Esophagus squamous epithelium (tissue), 5 donors: ENCODE measurements at regions not wholly inside any gene's neighbourhood (a gene's known extent, or its start where the extent isn't known, plus 50 kb on each side); places are given as distances from the start of the nearest gene placed in this dataset.
"Not testable (repeated sequence)": the region's sequence is repeated elsewhere in the genome, so short reads cannot be mapped to it uniquely, and the experiment has no call there.

Experiments used
- DNase-seq: peaks from one replicate; lab custom pipeline; 2025; lab: John Stamatoyannopoulos, UW
- H3K27ac ChIP-seq, 4 donors: fragments of 200-600 bp; sonication (generic); one replicate each; pipeline ENCODE4 v1.5.1; 2016 to 2019; ENCODE audit warnings: mild to moderate bottlenecking in 1 of 4
- H3K27me3 ChIP-seq, 4 donors: fragments of 200-600 bp; sonication (generic); 1 replicate in 3 of 4; 2 replicates in 1 of 4; pipeline versions ENCODE4 v1.5.1 to v1.6.0; 2017 to 2021; ENCODE audit warnings: antibody characterized with exemption in 1 of 4
- H3K36me3 ChIP-seq, 3 donors: fragments of 200-600 bp; sonication (generic); one replicate each; pipeline ENCODE4 v1.5.1; 2016 to 2019
- H3K4me1 ChIP-seq, 3 donors: fragments of 200-600 bp; sonication (generic); one replicate each; pipeline ENCODE4 v1.5.1; 2017 to 2019
- H3K4me3 ChIP-seq, 4 donors: fragments of 200-600 bp; sonication (generic); 1 replicate in 3 of 4; 2 replicates in 1 of 4; pipeline ENCODE4 v1.5.1; 2016 to 2019; ENCODE audit warnings: mild to moderate bottlenecking in 2 of 4, moderate library complexity in 1 of 4
- H3K9me3 ChIP-seq, 3 donors: fragments of 200-600 bp; sonication (generic); one replicate each; pipeline ENCODE4 v1.5.1; 2016 to 2019
- POLR2A ChIP-seq, 4 donors: fragments of 450-650 bp; IDR thresholded peaks; one replicate each; pipeline ENCODE4 v1.6.1; 2017; ENCODE audit warnings: antibody characterized with exemption in 4 of 4, mild to moderate bottlenecking in 4 of 4, moderate library complexity in 3 of 4
- WGBS, 2 donors: methylation state at CpG; one replicate each; pipeline ENCODE4 v1.1.5; 2018; 5-methylcytosine and 5-hydroxymethylcytosine counted together
- intact Hi-C: fragments of 100-400 bp; cut with DNase I; formaldehyde crosslinking; loops from one replicate; pipeline ENCODE4 v1.15.0; 2022
- TF ChIP-seq, protein P1 (sequence below), 6 experiments: fragments of 450-650 bp in 4 of 6; fragments of 200-600 bp in 2 of 6; sonication (generic) in 2 of 6; IDR thresholded peaks; one replicate each; pipeline ENCODE4 v1.5.1; 2016 to 2019; ENCODE audit warnings: antibody characterized with exemption in 6 of 6, mild to moderate bottlenecking in 4 of 6, moderate library complexity in 4 of 6
- donor health status: DM: yes; HTN: yes; CAD: no.

DNA sequence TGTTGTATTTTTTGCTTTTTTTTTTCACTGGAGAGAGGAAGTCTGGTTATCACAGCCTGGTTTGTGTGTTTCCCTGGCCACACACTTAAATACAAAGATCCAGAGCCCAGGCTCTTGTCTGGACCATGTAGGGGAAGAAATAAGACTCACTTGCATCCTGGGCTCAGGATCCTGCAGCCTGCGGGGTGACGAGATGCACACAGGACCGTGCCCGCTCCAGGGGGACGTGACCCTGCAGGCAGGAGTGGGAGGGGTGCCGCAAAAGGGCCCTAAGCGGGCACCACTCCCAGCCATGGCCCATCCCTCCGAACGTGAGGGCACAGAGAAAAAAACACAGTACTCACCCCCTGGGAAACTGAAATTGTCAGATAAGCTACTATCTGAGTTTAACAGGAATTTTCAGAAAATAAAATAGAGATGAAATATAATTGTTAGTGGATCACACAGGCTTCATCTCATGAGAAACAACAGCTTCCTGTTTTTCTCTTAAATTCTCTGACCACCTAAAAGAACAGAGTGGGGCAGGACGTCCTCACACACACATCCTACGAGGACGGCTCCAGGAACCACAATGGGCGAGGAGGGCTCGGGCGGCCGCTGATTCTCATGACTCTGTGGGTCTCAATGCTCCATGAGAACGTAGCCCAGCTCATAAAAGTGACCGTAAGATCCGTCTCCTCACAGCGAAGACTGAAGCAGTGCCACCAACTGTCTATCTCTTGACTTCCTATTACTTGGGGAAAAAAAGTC is 142.6 kb upstream of the ALKAL2 start:
- Histone ChIP-seq H3K36me3 (no peaks in the 10 kb centered on the region), H3K27ac (no peak overlapping the region), H3K4me1 (no peaks in the 10 kb centered on the region), H3K9me3 (no peaks in the 10 kb centered on the region), H3K27me3 (peaks cover 0 to 6% (median 0%) of the 10 kb centered on the region in 4 donors), H3K4me3 (no peak overlapping the region)
- TF ChIP-seq, protein P1, sequence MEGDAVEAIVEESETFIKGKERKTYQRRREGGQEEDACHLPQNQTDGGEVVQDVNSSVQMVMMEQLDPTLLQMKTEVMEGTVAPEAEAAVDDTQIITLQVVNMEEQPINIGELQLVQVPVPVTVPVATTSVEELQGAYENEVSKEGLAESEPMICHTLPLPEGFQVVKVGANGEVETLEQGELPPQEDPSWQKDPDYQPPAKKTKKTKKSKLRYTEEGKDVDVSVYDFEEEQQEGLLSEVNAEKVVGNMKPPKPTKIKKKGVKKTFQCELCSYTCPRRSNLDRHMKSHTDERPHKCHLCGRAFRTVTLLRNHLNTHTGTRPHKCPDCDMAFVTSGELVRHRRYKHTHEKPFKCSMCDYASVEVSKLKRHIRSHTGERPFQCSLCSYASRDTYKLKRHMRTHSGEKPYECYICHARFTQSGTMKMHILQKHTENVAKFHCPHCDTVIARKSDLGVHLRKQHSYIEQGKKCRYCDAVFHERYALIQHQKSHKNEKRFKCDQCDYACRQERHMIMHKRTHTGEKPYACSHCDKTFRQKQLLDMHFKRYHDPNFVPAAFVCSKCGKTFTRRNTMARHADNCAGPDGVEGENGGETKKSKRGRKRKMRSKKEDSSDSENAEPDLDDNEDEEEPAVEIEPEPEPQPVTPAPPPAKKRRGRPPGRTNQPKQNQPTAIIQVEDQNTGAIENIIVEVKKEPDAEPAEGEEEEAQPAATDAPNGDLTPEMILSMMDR (IDR thresholded peaks at IDR 0.05), result no peak
- no peak for TF ChIP-seq POLR2A (IDR thresholded peaks at IDR 0.05)
- intact Hi-C loops, result no loop called here
- DNase-seq, result no peak
- 53 to 67% methylated on average over 13 to 20 of the region's 20 CpGs for WGBS, 2 donors

DNA sequence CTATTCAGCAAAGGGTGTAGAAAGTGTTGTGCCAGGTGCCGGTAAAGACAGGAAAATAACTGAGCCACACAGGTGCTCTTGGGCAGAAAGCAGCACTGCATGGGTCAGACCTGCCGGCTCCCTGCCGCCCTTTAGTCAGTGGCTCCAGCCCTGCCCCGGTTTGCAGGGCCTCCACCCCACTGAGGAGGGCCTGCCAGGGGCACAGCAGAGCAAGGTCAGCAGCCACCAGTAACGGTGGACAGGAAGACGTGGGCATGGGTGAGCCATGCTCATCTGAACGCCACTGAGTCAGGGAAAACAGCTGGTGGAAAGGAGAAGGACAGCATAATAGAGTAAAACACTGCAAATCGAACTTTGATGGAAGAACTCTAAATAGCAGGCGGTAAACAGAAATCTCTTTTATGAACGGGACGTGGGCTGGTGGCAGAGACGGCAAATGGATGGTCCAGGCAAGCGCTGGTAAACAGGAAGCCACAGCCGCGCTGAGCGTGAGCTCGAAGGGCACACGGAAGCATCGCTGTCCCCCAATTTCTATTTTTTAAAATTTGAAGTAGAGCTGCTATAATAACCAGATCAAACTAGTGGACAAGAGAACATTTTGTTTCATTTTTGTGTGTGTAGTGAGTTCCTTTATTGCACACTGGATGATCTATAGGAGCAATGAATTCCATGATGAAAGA is 141.8 kb upstream of the ALKAL2 start:
- no peaks in the 10 kb centered on the region for H3K4me1 ChIP-seq
- no peaks in the 10 kb centered on the region for H3K36me3 ChIP-seq
- TF ChIP-seq POLR2A (IDR thresholded peaks at IDR 0.05), result no peak
- TF ChIP-seq, protein P1 (IDR thresholded peaks at IDR 0.05), result no peak
- peaks cover 0 to 6% (median 0%) of the 10 kb centered on the region in 4 donors for H3K27me3 ChIP-seq
- no peak for DNase-seq
- H3K9me3 ChIP-seq, result no peaks in the 10 kb centered on the region
- WGBS, 2 donors, result 67 to 74% methylated on average over 14 to 19 of the region's 19 CpGs
- intact Hi-C loops, result no loop called here
- peak overlapping the region in 1 of 4 donors; percentile 12 for H3K4me3 ChIP-seq
- H3K27ac ChIP-seq, result no peak overlapping the region

GRCh38 chr2:429142-429541 is 141.3 kb upstream of the ALKAL2 start:
- H3K36me3 ChIP-seq, result no peaks in the 10 kb centered on the region
- H3K4me3 ChIP-seq, result no peak overlapping the region
- H3K9me3 ChIP-seq, result no peaks in the 10 kb centered on the region
- 89 to 93% methylated on average over 5 to 6 of the region's 7 CpGs for WGBS, 2 donors
- no peak overlapping the region for H3K27ac ChIP-seq
- intact Hi-C loops, result no loop called here
- TF ChIP-seq, protein P1 (IDR thresholded peaks at IDR 0.05), result no peak
- no peak for TF ChIP-seq POLR2A (IDR thresholded peaks at IDR 0.05)
- no peak for DNase-seq
- no peaks in the 10 kb centered on the region for H3K4me1 ChIP-seq
- H3K27me3 ChIP-seq, result peaks cover 0 to 10% (median 0%) of the 10 kb centered on the region in 4 donors

DNA sequence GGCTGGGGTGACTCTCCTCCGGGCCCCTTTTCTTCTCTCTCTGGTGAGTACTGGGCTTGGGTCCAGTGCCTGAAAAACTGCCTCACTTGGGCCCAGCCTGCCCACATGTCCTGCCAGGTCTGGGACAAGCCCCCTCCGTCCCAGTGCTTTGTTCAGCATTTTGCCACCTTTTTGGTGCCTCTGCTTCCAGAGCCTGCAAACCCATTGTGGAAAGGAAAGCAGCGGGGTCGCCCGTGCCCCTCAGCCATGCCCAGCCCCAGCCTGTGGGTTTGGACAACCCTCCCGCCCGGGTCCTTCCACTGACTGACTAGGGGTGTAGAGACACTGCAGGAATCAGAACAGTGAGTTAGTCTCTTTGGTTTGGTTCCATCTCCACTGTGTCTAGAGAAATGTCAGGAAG is 140.7 kb upstream of the ALKAL2 start:
- TF ChIP-seq, protein P1 (IDR thresholded peaks at IDR 0.05), result no peak
- no peak for TF ChIP-seq POLR2A (IDR thresholded peaks at IDR 0.05)
- Histone ChIP-seq H3K36me3 (no peaks in the 10 kb centered on the region), H3K4me3 (no peak overlapping the region), H3K27ac (no peak overlapping the region), H3K9me3 (no peaks in the 10 kb centered on the region), H3K27me3 (peaks cover 0 to 11% (median 0%) of the 10 kb centered on the region in 4 donors), H3K4me1 (no peaks in the 10 kb centered on the region)
- no peak for DNase-seq
- WGBS, 2 donors, result 79 to 92% methylated on average over 2 to 6 of the region's 7 CpGs
- intact Hi-C loops, result no loop called here

- H3K27ac ChIP-seq, DNase-seq, H3K9me3 ChIP-seq, intact Hi-C loops, H3K4me3 ChIP-seq, H3K36me3 ChIP-seq, H3K4me1 ChIP-seq: not testable (repeated sequence)
- peaks cover 0 to 11% (median 0%) of the 10 kb centered on the region in 4 donors for H3K27me3 ChIP-seq
- no CpG with 5 or more reads among the region's 47 CpGs for WGBS, 2 donors
Measured at GRCh38 chr2:426696-427095, 138.8 kb upstream of the ALKAL2 start.
